GM18870 (cell line): ENCODE measurements at regions not wholly inside any gene's neighbourhood (a gene's known extent, or its start where the extent isn't known, plus 50 kb on each side); places are given as distances from the start of the nearest gene placed in this dataset.
"Not testable (repeated sequence)": the region's sequence is repeated elsewhere in the genome, so short reads cannot be mapped to it uniquely, and the experiment has no call there.

Source experiments
- ATAC-seq: cut with Tn5 transposase; IDR thresholded peaks from one replicate; pipeline ENCODE4 v1.9.1; 2021; ENCODE audit warnings: moderate library complexity; ENCODE audit not compliant: unreplicated experiment

GRCh38 chr13:68850160-68850559 is 1257.5 kb upstream of the ATXN8OS start:
- no peak for ATAC-seq

DNA sequence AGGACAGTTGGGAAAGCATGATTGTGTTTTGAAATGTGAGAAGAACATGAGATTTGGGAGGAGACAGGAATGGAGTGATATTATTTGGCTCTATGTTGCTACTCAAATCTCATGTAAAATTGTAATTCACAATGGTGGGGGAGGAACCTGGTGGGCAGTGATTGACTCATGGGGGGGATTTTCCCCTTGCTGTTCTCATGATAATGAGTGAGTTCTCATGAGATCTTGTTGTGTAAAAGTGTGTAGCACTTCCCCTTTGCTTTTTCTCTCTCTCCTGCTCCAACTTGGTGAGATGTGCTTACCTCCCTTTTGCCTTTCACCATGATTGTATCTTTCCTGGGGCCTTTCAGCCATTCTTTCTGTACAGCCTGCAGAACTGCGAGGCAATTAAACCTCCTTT is 1261.0 kb upstream of the ATXN8OS start:
- no peak for ATAC-seq

- ATAC-seq: no peak
These were observed 1273.3 kb upstream of the ATXN8OS start for GRCh38 chr13:68834375-68834774.

DNA sequence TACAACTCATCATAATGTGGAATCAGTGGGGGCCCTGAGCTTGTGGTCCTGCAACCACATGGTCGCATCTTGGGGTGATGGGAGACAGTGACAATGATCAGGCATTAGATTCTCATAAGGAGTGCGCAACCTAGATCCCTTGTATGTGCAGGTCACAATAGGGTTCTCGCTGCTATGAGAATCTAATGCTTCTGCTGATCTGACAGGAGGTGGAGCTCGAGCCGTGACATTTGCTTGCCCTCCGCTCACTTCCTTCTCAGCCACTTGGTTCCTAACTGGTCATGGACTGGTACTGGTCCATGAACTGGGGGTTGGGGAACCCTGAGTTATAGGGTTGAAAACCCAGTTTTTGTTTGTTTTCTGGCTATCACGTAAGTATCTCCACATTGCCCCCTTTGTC is 1290.9 kb upstream of the ATXN8OS start:
- ATAC-seq: no peak

- no peak for ATAC-seq
These were observed 1294.3 kb upstream of the ATXN8OS start for GRCh38 chr13:68813180-68813796.

DNA sequence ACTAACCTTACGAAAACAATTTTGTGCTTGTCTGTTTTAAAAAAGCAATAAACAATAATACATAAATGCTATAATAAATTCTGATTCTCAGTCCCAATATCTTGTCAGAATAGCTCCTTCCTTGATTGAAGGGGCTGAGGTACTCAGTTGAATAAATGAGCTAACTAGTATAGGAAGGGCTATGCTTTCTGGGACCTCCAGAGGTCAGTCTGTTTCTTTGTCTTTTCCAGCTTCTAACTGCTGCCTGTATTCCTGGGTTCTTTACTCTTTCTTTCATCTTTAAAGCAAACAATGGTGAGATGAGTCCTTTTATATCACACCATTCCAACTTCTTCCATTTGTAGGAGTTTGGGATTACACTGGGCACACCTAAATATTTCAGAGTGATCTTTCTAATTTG is 1297.0 kb upstream of the ATXN8OS start:
- ATAC-seq: no peak

DNA sequence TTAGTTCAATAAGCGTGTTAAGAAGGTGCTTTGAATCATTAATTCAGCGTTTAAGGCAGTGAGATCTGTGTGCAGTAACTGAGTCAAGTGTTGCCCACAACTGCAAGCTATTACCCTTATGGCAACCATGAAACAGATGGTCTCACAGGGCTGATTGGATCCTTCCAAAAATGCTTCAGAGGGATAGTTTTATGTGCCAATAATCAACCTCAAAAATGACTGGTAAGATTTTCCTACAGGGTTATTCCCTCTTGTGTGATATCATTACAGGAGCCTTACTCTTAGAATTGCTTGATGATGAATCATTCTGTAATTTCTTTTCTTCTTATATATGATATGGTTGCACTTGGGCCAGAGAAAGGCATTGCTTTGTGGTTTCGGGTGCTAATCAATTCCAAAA is 1299.2 kb upstream of the ATXN8OS start:
- no peak for ATAC-seq

GRCh38 chr13:68806125-68806524 is 1301.5 kb upstream of the ATXN8OS start:
- no peak for ATAC-seq

DNA sequence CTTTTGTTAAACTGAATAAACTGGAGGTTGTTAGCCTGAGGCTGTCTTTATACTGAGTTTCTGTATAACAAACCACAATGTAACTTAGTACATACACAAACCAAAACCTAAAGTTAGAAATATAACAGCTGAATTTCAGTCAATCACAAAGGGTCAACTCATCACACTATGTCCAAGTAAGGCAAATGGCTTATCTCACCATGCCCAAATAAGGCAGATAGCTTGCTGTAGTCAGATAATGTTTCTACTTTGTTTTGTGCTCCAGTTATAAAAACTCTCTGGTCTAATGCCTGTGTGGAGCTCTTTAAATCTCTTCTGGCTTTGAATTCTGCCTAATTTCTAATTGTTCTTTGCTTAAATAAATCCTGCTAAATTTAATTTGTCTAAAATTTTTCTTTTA is 1323.4 kb upstream of the ATXN8OS start:
- no peak for ATAC-seq

- no peak for ATAC-seq
These were observed 1348.0 kb upstream of the ATXN8OS start for GRCh38 chr13:68759617-68760016.

GRCh38 chr13:68749796-68750195 is 1357.8 kb upstream of the ATXN8OS start:
- ATAC-seq: no peak

DNA sequence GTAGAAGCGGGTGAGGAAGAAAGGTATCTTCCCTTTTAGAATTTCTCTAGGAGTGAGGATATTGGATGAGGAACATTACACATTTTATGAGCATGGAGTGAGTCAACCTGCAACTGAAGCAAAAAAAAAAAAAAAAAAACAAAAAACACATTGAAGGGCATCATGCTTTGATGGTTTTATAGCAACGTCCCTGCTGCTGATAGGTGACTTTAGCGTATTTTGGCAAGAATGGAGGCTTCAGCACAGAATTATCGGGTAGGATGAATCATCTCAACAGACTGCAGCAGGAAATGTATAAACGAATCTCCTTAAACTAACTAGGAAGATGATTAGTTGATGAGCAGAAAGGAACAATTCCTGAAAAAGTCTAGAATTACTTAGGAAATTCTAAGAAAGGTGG is 1359.6 kb upstream of the ATXN8OS start:
- ATAC-seq: no peak

GRCh38 chr13:68745502-68745901 is 1362.1 kb upstream of the ATXN8OS start:
- no peak for ATAC-seq

DNA sequence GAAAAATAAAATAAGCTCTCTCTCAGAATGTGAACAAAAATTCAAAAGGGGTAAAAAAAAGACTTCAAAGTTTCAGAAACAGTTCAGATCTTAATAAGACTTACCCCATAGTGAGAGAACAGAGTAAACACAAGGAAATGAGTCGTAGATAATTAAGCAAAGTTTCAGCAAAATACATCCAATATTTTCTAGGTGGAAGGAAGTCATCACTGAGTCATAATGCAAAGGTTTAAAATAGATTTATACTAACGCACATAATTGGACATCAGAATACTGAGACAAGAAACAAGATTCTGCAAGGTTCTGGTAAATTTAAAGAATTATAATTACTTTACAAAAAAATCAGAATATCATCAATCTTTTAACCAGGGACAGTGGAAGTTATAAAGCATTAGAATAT is 1370.7 kb upstream of the ATXN8OS start:
- no peak for ATAC-seq

- ATAC-seq: no peak
These were observed 1379.8 kb upstream of the ATXN8OS start for GRCh38 chr13:68727798-68728197.

DNA sequence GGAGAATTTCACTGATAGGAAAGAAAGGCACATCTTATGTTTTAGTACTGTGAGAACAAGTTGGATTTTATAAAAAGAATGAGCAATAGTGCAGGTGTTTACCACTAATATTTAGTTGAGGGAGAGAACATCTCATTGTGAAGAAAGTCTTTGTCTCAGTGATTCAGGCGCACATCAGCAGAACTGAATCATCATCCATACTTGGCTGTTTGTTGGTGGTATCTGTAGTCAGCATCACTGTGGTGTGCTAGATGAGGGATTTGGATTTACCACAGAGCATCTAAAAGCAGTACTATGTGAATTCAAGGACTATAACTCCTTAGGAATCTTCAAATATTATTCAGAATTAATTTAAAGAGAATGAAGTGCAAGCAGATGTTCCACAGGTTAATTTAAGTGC is 1380.5 kb upstream of the ATXN8OS start:
- ATAC-seq: no peak

- ATAC-seq: no peak
These were observed 1387.8 kb upstream of the ATXN8OS start for GRCh38 chr13:68719815-68720214.

DNA sequence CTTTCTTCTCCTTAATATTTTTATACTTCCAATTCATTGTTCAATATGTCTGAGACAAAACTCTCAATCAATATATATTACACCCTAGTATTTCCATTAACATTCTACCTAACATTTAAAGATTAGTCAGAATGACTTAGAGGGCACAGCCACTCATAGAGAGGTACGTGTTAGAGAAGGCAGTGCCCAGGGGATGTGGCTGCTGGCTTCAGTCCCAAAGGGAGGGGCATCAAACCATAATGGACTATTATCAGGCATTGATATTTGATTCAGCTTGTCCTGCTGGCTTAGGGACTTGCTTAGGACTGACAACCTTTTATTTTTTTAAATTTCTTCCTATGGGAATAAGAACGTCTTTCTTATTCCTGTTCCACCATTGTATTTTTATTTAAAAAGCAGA is 1392.0 kb upstream of the ATXN8OS start:
- ATAC-seq: no peak

GRCh38 chr13:68714292-68714691 is 1393.3 kb upstream of the ATXN8OS start:
- no peak for ATAC-seq

DNA sequence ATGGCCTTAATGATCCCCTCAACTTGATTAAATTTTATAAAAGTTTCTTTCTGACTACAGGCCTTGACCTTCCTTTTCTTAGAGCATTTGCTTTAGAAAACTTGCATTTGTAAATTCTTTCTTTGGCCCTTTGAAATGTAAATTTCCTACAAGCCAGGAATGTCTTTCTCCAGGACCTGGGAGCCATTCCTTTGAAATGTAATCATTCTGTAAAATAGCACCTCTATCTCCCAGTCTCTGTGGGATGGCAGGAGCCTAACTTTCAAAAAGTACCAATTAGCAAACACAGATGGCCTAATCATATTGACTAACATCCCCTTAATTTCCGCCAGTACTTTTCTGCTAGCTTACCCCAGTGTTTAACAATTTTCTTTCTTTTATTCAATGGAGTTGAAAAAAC is 1394.2 kb upstream of the ATXN8OS start:
- ATAC-seq: no peak

- no peak for ATAC-seq
These were observed 1399.2 kb upstream of the ATXN8OS start for GRCh38 chr13:68708336-68708908.

GRCh38 chr13:68706044-68706443 is 1401.6 kb upstream of the ATXN8OS start:
- not testable (repeated sequence) for ATAC-seq

DNA sequence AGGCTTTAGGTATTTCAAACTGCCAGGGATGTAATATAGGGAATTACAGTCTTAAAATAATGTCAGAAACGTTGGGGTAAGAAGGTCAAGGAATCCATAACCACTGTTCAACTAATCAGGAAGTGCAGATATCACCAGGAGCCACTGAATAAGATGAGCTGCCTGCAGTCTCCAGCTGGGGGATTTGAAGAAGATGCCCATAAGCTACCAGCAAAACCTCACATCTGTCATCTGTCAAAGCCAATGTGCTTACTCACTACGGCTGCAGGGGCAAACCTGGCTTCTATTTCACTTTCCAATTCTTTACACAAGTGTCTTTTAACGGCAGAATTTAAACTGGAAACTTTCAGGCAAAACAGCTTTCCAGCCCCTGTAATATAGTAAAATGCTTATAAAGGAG is 1410.1 kb upstream of the ATXN8OS start:
- no peak for ATAC-seq
